ENCODE measurements at regions not wholly inside any gene's neighbourhood (a gene's known extent, or its start where the extent isn't known, plus 50 kb on each side); places are given as distances from the start of the nearest gene placed in this dataset.

- no peak for DNase-seq
These were observed 296.0 kb downstream of the PCNX1 start for GRCh38 chr14:71203306-71203705.

- DNase-seq, result no peak
These were observed 297.0 kb downstream of the PCNX1 start for GRCh38 chr14:71204231-71204630.

- DNase-seq, result no peak
These were observed 297.5 kb downstream of the PCNX1 start for GRCh38 chr14:71204768-71205167.

- no peak for DNase-seq
These were observed 298.9 kb downstream of the PCNX1 start for GRCh38 chr14:71206123-71206522.

GRCh38 chr14:71206766-71207371 is 299.6 kb downstream of the PCNX1 start:
- no peak for DNase-seq

GRCh38 chr14:71208702-71209357 is 301.6 kb downstream of the PCNX1 start:
- no peak for DNase-seq

- DNase-seq, result no peak
These were observed 302.6 kb downstream of the PCNX1 start for GRCh38 chr14:71209888-71210287.

- DNase-seq, result no peak
These were observed 304.8 kb downstream of the PCNX1 start for GRCh38 chr14:71212093-71212492.

GRCh38 chr14:71212683-71213107 is 305.4 kb downstream of the PCNX1 start:
- no peak for DNase-seq

- no peak for DNase-seq
These were observed 307.0 kb downstream of the PCNX1 start for GRCh38 chr14:71214241-71214640.

GRCh38 chr14:71220462-71220861 is 313.2 kb downstream of the PCNX1 start:
- no peak for DNase-seq

GRCh38 chr14:71221119-71221518 is 313.9 kb downstream of the PCNX1 start:
- DNase-seq, result no peak

GRCh38 chr14:71225113-71225512 is 317.9 kb downstream of the PCNX1 start:
- DNase-seq, result no peak

- no peak for DNase-seq
These were observed 321.5 kb downstream of the PCNX1 start for GRCh38 chr14:71228711-71229110.

- no peak for DNase-seq
These were observed 322.6 kb downstream of the PCNX1 start for GRCh38 chr14:71229875-71230274.

- no peak for DNase-seq
These were observed 323.6 kb downstream of the PCNX1 start for GRCh38 chr14:71230897-71231296.

- DNase-seq, result no peak
These were observed 324.5 kb downstream of the PCNX1 start for GRCh38 chr14:71231521-71232393.

GRCh38 chr14:71232506-71232905 is 325.2 kb downstream of the PCNX1 start:
- DNase-seq, result no peak

GRCh38 chr14:71235875-71236274 is 328.6 kb downstream of the PCNX1 start:
- DNase-seq, result no peak

GRCh38 chr14:71236487-71236886 is 329.2 kb downstream of the PCNX1 start:
- DNase-seq, result no peak

GRCh38 chr14:71237556-71237955 is 330.3 kb downstream of the PCNX1 start:
- DNase-seq, result no peak

- no peak for DNase-seq
These were observed 331.6 kb downstream of the PCNX1 start for GRCh38 chr14:71238835-71239234.

- no peak for DNase-seq
These were observed 332.9 kb downstream of the PCNX1 start for GRCh38 chr14:71240171-71240570.
